HG03159 (cell line): ENCODE measurements at regions not wholly inside any gene's neighbourhood (a gene's known extent, or its start where the extent isn't known, plus 50 kb on each side); places are given as distances from the start of the nearest gene placed in this dataset.

Experiments used
- ATAC-seq: cut with Tn5 transposase; IDR thresholded peaks from one replicate; pipeline ENCODE4 v1.9.1; 2021; ENCODE audit warnings: mild to moderate bottlenecking, moderate library complexity; ENCODE audit not compliant: unreplicated experiment

- ATAC-seq = no peak
Observed at GRCh38 chr1:82223091-82223490, 422.4 kb downstream of the ADGRL2 start.

GRCh38 chr1:82221721-82222120, 421.0 kb downstream of the ADGRL2 start:
- no peak for ATAC-seq

DNA sequence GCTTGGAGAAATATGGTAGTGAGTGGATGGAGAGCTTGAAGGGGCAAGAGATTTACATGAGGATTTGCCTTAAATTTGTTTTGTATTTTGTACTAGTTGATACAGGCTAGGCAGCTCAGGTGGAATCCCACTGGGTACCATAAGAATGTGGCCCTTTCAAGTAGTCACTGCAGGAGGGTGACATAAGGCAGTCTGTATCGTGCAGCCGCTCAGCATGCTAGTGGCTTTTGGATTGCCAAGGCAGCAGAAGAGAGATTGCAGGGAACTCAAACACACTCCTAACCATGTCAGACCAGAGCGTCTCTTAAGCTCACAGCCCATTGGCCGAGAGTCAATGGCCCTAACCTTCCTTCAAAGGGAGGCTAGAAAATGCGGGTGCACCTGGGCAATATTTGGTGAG, 420.0 kb downstream of the ADGRL2 start:
- no peak for ATAC-seq

DNA sequence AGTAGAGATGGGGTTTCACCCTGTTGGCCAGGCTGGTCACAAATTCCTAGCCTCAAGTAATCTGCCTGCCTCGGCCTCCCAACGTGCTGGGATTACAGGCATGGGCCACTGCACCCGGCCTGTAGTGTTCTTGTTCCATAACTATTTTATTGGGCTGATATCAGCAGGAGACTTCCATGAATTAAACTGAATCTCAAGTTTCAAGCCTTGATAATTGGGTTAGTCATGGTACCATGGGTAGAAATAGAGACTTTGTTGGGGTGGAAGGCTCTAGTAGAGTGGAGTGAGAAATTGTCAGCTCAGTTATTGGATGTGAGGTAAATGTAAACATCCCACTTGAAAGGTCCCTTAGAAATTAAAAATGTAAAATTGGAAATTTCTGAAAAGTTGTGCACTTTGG, 419.1 kb downstream of the ADGRL2 start:
- ATAC-seq = no peak

GRCh38 chr1:82218846-82219245, 418.1 kb downstream of the ADGRL2 start:
- ATAC-seq = no peak

DNA sequence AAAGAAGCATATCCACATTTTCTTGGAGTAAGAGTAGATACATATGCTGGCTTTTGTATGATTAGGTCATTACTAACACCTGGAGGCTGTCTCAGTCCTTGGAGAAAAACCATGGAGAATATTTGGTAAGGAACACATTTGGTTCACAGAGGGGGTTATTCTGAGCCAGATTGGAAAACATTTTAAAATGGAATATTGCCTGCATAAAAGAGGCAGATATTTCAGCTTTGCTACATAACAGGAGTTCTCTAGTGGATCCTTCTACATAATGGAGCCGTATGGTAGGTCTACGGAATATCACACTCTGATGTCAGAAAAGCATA, 415.1 kb downstream of the ADGRL2 start:
- no peak for ATAC-seq

DNA sequence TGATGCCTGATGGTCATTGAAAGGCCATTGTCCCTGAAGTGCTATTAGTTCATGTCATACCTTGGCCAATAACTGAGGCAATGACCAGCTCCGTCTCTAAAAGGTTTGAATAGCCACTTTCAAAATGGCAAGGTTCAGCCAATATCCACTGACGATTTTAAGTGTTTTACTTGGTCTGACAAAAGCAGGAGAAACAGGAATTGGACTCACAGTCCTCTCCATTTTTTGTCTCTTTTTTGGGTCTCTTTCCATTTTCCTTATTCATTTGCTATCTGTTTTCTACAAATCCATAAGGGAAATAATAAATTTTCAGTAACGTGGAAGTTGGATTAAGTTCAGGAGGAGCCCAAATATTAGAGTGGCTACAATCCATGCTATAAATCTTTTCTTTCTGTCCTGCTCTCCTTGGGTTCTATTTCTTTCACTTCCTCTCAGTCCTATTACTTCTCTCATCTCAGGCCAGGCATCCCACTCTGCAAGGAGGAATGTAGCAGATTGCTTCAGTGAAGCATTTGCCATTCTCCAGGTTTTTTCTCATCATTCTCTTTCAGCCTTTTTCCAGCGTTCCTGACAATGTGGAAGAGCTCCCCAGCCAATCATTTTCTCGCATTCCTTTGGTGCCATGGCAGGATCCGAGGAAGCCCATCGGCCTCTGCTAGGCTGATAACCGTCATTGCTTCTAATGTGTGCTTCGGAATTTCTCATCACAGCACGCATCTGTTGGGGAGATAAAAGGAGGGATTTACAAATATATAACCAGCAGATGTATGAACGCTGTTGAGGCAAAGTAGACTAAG, 414.5 kb downstream of the ADGRL2 start:
- no peak for ATAC-seq

DNA sequence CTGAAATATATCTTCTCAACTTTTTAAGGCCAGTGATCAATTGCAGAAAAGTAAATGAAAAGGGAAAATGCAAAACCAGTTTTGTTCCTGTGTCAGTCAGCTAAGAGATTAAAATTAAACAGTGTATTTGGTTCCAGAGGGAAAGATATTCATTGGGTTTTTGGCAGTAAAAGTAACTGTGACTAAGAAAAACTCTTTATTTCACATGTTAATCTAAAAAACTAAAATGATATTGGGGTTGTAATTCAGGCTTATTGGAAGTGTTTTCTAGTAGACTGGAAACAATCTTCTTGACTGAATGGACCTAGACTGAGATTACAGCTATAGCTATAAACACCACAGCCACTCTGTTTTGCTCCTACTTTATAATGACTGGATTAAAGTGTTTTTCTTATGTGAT, 413.9 kb downstream of the ADGRL2 start:
- no peak for ATAC-seq

- no peak for ATAC-seq
Observed at GRCh38 chr1:82197606-82198005, 396.9 kb downstream of the ADGRL2 start.

DNA sequence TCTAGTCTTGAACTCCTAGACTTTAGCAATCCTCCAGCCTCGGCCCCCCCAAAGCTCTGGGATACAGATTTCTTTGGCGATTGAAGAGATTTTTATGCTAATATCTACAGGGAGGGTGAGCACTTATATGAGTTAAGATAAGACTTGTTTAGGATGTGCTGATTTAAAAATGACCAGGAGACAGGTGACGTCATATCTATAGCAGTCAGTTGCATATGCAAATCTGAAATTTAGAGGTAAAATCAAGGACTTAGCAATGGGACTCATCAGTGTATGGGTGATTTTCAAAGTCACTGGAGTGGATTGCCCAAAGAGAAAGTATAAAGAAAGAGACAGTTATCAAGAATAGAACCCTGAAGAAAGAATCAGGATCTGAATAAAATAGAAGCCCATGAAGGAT, 394.5 kb downstream of the ADGRL2 start:
- ATAC-seq = no peak

DNA sequence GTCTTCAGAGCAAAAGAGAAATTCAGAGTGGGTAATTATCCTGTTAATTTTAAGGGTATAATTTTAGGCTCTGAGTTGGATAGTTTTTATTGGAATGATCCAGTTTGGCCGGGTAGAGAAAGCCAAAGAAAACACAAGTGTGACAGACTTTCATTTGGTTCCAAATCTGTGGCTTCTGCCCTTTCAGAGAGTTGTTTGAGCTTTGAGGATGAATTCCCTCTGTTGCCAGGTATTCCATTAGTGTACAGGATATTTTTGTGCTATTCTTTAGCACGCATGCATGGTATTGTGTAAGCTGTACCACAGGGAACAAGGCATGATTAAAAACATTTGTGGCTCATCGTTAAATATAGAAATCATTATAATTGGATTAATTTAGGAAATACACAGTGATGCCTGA, 384.4 kb downstream of the ADGRL2 start:
- no peak for ATAC-seq

DNA sequence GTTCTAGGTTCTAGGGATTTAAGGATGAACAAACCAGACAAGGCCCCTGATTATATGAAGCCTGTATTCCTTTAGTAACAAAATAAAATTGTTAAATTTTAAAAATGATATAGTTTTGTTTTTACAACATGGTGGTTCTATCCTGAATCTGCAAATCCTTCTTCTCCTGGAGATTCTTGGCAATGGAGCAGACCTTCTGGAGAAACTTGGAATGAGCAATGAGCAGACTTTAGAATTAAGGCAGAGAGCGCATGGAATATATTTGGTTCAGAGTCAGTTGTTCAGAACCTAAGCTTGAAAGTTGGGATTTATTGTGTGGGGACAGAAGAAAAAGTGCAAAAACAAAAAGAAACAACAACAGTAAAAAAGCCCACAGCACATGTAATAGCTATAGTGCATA, 381.1 kb downstream of the ADGRL2 start:
- ATAC-seq = no peak

- no peak for ATAC-seq
Observed at GRCh38 chr1:82179131-82179530, 378.4 kb downstream of the ADGRL2 start.

DNA sequence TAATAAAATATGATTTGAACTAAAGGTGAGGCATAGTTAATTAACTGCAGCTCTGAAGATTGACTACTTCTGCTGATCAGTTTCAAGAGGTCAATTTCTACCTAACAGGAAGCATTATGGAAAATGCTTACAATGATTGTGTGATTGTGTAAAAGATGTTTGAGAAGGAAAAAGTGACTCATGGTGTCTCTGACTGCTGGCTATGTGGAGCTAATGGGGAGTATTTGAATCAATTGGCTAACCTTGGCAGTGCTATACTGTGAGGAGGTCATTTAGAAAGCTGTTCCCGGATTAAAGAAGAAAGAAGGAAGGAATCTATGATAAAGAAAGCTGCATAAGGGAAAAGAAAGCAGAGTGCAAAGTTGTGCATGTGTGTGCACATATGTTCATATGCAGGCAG, 376.5 kb downstream of the ADGRL2 start:
- no peak for ATAC-seq

GRCh38 chr1:82171955-82172354, 371.2 kb downstream of the ADGRL2 start:
- ATAC-seq = no peak

GRCh38 chr1:82168482-82168881, 367.7 kb downstream of the ADGRL2 start:
- no peak for ATAC-seq

- ATAC-seq = no peak
Observed at GRCh38 chr1:82165304-82165703, 364.6 kb downstream of the ADGRL2 start.

DNA sequence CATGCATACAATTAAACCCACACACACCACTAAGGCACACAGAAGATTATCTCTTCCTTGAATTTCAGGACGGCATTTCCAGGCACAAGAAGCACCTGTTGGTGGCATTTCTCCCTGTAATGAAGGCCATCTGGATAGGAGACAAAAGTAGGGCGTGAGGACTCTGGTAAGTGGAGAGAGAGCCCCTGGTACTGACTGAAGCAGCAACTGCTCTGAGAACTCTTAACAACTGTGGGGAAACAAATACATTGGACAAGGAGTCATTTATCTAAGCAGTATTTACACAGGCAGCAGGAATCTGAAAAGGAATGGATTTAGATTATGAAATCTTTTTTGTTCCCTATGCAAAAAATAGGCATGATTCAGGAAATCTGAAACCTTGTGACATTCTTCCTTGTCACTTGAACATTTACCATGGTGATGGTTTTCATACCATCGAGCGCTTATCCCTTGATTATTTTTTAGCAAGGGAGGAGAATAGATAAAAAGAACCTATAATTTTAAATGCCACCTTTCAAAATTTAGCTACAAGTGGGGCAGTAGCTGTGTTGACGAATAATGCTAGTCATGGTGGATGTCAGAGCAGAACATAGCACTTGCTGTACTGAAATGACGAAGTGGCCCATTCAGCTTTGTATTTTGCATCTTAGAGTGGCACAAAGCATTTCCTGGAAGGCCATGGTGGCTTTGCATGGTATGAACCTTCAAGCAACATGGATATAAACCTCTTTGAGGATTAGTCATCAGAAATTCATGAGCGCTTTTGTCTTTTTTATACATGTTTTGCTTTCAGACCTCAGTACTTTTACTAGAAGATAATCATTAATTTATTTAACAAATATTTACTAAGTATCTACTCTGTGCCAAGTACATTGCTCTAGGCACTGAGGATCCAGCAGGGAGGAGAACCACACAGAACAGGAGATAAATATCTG, 362.0 kb downstream of the ADGRL2 start:
- no peak for ATAC-seq

DNA sequence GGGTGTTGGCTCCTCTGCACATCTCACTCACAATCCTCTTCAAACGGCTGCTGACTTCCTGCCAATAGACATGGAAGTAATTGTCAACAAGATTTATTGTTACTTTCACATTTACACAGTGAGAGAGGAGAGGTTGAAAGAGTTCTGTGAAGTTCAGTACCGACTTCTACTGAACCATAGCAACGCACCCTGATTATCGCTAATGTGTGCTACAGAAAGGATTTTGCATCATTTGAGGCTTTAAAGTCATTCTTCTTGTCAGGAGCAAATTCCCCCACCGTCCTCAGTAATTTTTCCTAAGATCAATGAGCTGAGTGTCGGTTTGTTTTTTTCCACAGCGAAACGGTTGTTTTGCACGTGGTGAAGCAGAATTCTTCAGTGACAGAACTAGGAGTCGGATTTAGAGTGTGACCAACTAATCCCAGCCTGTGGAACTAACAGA, 361.0 kb downstream of the ADGRL2 start:
- peak; percentile 62 for ATAC-seq

DNA sequence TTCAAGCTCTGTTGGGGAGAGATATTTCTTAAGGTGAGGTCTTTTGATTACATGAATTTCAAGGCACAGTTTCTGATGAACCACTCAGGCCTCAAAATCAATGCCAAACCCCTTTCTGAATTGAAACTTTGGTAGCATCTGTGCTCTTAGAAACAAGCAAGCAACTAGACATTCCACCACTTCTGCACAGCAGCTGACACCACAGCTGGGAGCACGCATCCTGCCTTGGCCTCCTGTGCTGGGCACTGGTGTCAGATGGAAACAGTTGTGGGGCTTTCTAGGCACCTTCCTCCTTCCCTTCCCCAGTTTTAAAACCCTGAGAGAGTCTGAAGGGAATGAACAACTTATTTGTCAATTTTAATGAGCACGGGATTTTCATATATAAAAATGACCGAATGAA, 360.2 kb downstream of the ADGRL2 start:
- ATAC-seq = no peak

GRCh38 chr1:82160036-82160435, 359.3 kb downstream of the ADGRL2 start:
- ATAC-seq = no peak

DNA sequence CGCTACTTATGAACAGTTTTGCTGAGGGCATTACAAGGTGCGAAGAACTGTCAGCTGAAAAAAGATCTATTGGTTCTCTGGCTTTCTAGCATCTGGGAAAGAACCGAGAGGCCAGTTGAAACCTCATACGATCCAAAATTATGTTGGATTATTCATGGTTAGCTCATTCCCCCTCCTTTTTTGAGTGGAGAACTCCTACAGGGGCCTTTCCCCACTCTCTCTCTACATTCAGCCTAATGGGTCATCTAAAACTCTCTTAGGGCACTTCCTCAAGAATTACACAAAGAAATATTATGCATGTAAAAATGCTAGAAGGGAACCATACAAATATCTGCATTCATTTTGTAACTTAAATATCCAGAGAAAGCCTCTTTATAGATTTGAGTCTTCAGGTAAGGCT, 358.2 kb downstream of the ADGRL2 start:
- no peak for ATAC-seq
